Fibroblast of gingiva (primary cell): ENCODE measurements at regions not wholly inside any gene's neighbourhood (a gene's known extent, or its start where the extent isn't known, plus 50 kb on each side); places are given as distances from the start of the nearest gene placed in this dataset.

Experiments
- DNase-seq: peaks from one replicate; pipeline ENCODE4 v3.0.0-alpha.2; 2011; ENCODE audit warnings: low read depth

- no peak for DNase-seq
Observed at GRCh38 chr5:143561219-143561618, 157.7 kb upstream of the NR3C1 start.

DNA sequence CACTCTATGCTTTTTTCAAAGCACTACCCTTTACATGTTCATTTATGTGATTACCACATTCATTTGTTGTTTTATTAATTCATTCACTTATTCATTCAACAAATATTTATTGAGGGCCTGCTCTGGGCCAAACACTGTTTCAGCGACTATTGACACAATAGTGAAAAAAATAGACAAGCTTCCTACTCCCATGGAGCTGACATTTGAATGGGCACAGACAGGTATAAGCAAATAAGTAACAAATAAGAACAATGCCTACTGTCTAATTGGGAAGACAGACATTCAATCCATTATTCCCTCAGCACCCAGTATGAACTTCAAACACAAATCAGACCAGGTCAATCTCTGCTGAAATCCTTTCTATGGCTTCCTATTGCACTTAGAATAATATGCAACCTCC lies 156.9 kb upstream of the NR3C1 start:
- DNase-seq, result no peak

- DNase-seq, result no peak
Observed at GRCh38 chr5:143559586-143560109, 156.2 kb upstream of the NR3C1 start.

DNA sequence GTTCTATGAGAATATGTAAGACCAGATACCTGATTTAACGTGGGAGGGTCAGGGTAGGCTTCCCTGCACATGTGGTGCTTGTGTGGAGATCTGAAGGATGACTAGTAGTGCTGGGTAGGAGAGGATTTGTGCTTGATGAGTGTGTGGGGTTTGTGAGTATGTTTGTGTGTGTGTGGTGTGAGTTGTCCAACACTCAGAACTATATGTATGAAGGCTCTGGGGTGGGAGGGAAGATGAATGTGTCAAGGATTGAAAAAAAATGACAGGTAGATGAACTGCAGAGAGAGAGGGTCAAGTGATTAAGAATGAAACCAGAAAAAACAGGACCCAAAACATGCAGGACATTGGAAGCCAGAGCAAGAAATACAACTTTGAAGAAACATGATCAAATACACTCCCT lies 154.6 kb upstream of the NR3C1 start:
- DNase-seq, result no peak

GRCh38 chr5:143557061-143557818 lies 153.8 kb upstream of the NR3C1 start:
- peak; percentile 73 for DNase-seq

DNA sequence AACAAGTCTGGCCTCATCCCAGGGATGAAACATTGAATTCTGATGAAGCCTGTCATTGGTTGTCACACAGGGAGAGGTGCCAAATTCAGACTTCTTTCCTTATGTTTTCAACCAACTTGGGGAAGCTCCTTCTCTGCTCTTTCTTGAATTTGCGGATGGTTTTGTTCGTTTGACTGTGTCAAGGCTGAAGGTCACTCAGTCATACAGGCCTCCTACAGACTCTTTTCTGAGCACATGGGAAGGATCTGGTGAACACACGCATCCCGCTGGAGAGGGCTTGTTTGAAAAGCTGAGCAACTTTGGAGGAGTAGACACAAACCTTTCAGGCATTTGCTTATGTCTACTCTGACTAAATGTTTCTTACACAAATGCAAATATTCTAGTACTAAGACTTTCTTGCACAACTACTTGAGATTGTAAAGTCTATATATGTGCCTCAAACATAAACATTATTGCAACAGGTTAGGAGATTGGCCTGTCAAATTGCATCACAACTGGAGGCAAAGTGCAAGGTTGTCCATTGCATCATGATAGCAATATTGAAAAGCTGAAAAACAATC lies 151.5 kb upstream of the NR3C1 start:
- peak; percentile 32 for DNase-seq

DNA sequence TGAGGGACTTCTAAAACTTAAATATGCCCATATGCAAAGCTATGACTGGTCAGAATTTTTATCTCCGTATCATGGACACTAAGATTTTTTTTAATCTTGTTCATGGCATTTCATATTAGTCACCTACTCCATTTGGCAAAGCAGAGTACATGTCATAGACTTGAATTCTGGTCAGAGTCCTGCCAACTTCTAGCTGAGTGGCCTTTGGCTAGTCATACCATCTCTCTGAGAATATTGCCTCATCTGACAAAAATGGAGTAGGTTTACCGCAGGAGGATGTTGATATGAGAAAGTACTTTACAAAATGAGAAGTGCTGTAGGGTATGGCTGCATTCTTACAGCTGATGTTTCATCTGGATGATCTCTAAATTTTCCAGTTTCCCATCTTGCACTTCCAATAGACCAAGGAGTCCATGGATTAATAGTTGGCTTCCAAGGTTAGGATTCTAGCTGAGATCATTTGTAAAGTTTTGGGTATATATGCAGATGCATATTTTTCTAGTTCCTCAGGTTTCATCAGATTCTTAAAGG lies 150.8 kb upstream of the NR3C1 start:
- DNase-seq, result peak; percentile 94

- DNase-seq, result no peak
Observed at GRCh38 chr5:143552680-143553079, 149.2 kb upstream of the NR3C1 start.

GRCh38 chr5:143551820-143552251 lies 148.3 kb upstream of the NR3C1 start:
- DNase-seq, result peak; percentile 20

DNA sequence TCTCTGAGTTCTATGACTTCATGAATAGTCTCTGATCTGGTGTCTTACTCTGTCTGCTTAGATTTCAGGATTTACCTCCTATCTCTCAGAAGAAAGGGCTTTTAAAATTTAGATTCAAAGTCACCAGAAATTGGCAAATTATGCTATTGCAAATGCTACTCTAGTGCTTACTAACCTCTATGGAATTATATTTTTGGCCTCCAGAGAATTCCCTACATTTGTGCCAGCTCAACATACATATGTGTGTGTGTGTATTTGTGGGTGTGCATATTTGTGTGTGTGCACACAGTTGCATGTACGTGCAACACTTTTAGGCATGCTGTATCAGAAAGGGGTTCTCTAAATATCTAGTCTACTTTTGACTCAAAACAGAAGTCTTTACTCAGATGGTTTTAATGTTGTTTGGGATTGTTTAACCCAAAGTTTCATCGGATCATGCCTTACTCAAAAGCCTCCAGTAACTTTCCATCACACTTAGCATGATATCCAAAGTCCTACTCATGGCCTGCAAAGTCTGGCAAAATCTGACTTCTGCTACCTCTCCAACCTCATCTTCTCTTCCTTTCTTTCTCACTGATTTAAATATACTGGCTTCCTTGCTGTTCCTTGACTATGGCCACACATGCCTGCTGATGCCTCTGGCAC lies 147.6 kb upstream of the NR3C1 start:
- DNase-seq, result peak; percentile 45

GRCh38 chr5:143547342-143547741 lies 143.9 kb upstream of the NR3C1 start:
- no peak for DNase-seq

GRCh38 chr5:143546394-143546793 lies 142.9 kb upstream of the NR3C1 start:
- DNase-seq, result no peak

DNA sequence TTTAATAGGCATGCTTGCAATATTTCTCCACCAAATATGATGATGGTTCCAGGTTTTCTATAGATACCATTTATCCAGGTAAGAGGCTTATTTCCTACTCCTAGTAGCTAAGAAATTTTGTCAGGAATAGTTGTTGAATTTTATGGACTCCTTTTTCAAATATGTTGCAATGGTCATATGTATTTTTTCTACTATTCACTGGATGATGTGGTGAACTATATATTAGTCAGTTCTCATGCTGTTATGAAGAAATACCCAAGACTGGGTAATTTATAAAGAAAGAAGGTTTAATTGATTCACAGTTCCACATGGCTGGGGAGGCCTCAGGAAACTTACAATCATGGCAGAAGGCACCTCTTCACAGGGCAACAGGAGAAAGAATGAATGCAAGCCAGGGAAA lies 141.1 kb upstream of the NR3C1 start:
- DNase-seq, result no peak

GRCh38 chr5:143543358-143544255 lies 140.1 kb upstream of the NR3C1 start:
- peak; percentile 13 for DNase-seq

DNA sequence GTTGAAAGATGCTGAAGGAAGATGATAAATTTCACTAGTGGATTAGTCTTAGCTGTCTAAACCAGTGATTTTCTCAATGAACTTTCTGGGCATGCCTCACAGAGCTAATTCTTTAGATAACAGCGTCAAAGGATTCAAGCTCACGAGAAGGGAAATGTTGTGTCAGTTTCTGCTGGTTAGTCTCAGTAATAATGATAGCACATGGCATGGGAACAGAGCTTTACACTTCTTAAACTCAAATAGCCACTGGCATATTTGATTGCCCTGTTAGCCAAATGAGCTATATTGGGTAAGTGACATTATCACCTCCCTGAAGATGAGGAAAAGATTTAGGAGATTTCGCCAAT lies 139.3 kb upstream of the NR3C1 start:
- no peak for DNase-seq

GRCh38 chr5:143541943-143542797 lies 138.7 kb upstream of the NR3C1 start:
- DNase-seq, result no peak

GRCh38 chr5:143539742-143540141 lies 136.3 kb upstream of the NR3C1 start:
- DNase-seq, result no peak

DNA sequence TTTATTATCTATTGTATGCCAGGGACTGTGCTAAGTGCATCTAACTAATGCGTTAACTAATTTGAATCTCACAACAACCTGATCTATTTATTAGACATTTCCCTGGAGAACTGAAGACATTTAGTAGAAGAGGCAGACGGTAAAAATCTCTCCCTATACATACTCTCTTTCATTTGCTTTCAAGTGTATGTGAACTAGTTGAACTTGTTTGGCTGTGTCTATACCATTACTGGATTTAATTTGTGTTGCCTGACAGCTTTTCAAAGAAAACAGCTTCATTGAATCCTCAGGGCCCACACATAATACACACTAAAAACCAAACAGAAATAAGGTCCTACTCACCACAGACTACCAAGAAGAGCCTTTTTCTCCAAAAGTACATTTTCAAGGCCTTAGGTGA lies 133.6 kb upstream of the NR3C1 start:
- no peak for DNase-seq

DNA sequence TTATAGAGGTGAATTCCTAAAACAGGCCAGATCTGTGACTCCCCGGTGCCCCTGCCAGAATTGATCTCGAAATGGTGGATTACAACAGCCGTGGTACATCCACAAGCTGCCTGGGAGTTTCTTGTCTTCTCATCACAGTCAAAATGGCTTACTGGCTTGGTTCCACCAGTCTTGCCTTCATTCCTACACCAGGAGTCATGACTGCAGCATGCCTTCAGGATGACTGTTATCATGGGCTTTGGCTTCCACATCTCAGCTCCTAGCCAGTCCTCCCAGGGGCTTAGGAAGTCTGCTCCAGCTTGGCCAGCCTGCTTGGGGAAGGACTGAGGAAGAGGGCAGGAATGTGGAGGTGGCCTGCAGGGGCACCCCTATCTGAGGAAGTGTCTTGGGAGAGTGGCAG lies 132.9 kb upstream of the NR3C1 start:
- peak; percentile 92 for DNase-seq

GRCh38 chr5:143534761-143535154 lies 131.3 kb upstream of the NR3C1 start:
- DNase-seq, result no peak
